ENCODE measurements at regions not wholly inside any gene's neighbourhood (a gene's known extent, or its start where the extent isn't known, plus 50 kb on each side); places are given as distances from the start of the nearest gene placed in this dataset.

DNA sequence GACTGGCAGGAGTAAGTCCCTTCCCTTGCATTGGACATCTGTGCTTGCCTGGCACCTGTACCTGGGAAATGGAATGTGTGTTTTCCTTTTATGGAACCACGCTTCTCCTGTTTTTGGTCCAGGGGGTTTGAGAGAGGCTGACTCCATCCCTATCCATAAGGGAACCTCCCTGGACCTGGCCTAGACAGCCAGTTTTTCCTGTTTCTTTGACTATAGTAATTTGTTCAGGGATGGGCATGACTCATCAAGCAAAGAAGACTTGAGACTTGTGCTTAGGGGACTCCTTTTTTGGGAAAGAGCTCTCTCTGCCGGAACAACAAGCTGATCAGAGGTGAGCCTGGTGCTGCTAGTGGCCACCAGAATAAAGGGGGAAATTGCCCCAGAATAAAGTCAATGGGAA, 393.8 kb downstream of the CDH26 start:
- TF ChIP-seq POLR2A (IDR thresholded peaks at IDR 0.05; ENCODE audit: control extremely low read depth in 1 of 2, low read depth in 2 of 2, low read length in 2 of 2) (no peak), SIN3A (conservative IDR thresholded peaks at IDR 0.05 in 1 of 2, IDR thresholded peaks at IDR 0.05 in 1 of 2; ENCODE audit: low read depth in 1 of 2, low read length in 2 of 2) (no peak), EGR1 (IDR thresholded peaks at IDR 0.05; ENCODE audit: borderline replicate concordance, low read depth, low read length) (no peak), CTCF (IDR thresholded peaks at IDR 0.05; ENCODE audit: control extremely low read depth in 1 of 3, insufficient read depth in 1 of 3, low read depth in 1 of 3, low read length in 3 of 3) (no peak)

Measured in H1 (cell line).